GM18519 (cell line): ENCODE measurements at regions not wholly inside any gene's neighbourhood (a gene's known extent, or its start where the extent isn't known, plus 50 kb on each side); places are given as distances from the start of the nearest gene placed in this dataset.

ENCODE experiments used
- ATAC-seq: cut with Tn5 transposase; IDR thresholded peaks from one replicate; pipeline ENCODE4 v1.9.1; 2021; ENCODE audit warnings: mild to moderate bottlenecking, moderate library complexity; ENCODE audit not compliant: unreplicated experiment, low FRiP score

DNA sequence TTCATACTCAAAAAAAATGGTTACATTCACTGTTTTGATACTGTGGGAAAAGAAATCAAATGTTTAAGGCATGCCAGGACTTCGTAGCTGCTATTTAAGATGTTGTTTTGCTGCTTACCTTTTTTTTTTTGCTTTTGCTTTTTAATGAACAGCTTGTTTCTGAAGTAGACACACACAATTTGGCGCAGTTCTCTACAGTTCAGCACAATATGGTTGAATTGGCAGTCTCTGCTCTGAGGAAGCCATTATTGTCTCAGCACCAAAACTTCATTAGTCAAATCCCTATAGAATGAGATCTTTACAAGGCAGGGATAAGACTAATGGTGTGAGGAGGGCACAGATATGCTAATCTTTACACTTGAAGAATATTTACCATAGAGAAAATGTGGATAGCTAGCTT is 197.6 kb downstream of the SLITRK5 start:
- no peak for ATAC-seq

DNA sequence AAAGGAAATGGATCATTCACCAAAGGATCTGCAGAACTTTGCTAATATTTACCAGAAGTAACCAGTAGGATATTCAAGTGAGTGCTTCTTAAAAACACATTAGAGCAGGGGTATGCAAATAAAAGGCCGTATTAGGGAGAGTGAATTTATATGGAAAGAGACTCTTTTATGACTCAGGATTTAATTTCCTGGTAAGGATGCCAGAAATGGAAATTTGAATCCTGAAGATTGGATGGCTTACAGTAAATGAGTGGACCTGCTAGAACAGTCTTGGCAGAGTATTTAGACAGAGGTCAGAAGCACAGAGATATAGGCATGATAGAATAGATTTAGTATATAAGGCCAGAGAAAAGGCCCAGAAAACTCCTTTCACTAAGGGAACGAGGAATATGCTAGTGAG is 201.6 kb downstream of the SLITRK5 start:
- ATAC-seq = no peak

DNA sequence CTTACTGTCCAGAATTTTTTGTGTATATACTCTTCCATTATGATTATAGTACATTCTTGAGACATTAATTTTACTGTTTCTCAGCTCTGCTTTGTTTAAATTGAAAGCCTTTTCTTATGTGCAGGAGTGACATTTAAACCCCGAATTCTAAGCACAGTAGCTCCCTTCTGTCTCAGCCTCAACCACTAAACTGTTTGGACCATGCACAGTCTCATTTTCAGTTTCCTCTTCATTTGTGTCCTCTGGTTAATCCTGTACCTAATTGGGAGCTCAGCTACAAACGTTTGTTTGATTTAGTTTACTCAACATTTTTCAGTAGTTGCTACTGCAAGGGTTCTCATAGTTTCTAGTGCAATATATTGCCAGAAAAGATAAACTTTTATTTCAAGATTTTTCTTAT is 206.3 kb downstream of the SLITRK5 start:
- no peak for ATAC-seq

DNA sequence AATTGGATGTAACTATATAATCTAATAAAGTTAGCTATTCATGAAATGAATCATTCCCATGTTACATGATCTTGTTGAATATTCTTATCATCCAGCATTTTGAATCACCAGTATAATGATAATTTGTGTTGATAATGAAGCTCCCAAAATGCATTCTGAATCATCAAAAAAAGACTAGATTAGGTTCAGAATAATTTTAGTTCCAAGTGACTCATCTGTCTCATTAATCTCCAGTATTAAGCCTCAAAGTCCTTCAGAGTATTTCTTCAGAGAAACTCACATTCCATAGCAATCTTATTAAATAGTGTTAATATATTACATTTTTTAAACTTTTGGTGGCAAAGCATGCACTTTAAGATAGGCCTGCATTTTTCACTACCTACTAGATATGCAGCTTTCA is 207.5 kb downstream of the SLITRK5 start:
- ATAC-seq = no peak

DNA sequence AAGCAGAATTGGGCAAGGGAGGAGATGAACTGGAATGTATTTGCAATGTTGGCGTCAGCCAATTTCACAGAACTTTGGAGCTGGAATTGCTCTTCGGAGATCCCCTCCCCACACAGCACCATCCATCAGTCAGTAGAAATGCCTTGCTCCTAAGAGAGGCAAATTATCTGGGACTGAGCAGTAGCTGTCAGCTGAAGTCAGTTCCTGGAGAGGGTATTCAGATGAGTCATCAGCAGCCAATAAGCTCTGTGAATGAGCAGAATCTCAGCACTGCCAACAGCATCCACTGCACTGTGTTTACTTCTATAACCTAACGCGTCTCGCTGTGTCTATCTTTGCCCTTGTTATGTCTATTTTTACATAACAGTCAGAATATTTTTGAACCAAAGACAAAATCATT is 213.7 kb downstream of the SLITRK5 start:
- ATAC-seq = no peak

DNA sequence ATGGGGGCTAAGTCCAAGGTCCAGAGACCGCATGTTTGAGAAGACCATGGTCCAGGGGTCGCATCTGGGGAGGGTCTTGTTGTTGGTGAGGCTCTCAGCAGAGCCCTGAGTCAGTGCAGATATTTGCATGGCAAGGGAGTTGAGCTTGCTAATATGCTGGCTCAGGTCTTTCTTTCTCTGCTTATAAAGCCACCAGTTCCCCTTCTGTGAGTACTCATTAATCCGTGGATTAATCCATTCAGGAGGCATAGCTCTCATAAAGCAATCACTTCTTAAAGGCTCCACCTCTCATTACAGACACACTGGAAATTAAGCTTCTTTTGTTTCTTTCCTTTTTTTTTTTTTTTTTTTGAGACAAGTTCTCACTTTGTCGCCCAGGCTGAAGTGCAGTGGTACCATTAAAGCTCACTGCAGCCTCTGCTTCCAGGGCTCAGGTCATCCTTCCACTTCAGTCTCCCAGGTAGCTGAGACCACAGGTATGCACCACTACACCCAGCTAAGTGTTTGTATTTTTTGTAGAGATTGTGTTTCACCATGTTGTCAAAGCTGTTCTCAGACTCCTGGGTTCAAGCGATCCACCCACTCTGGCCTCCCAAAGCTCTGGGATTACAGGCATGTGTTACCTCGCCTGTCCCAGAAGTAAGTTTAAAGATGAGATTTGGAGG is 216.4 kb downstream of the SLITRK5 start:
- no peak for ATAC-seq

DNA sequence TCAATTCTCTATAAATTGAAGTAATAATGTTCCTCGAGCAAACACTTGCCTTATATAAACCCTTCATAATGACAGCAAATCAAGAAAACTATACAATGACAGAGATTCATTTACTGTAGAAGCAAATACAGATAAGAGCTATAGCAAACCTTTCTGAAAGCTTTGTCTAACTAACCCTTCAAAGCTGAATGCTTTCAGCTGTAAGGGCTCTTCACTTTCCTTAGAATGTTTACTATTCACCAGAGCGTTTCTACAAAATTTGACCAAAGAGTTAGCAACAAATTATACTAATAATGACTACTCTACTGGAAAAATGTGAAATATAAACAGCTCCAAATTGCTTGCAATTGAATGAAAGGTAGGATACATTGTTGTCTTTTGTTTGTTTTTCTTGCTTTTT is 218.1 kb downstream of the SLITRK5 start:
- no peak for ATAC-seq

DNA sequence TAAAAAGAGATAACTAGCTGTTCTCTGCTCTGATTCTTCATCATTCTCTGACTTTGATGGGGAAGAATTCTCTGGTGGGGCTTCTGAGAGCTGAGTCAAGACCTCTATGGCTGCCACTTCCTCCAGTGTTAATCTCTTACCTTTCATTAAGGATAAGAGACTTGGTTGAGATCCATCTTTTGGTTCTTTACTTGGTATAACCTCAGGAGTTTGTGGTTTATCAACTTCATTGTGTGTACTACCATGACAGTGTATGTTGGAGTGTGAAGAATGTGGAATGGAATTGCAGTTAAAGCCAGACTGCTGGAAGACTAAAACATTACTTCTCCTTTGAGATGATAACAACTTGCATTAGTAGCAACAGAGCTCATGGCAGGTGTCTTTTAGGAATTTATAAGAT is 222.0 kb downstream of the SLITRK5 start:
- ATAC-seq = no peak

DNA sequence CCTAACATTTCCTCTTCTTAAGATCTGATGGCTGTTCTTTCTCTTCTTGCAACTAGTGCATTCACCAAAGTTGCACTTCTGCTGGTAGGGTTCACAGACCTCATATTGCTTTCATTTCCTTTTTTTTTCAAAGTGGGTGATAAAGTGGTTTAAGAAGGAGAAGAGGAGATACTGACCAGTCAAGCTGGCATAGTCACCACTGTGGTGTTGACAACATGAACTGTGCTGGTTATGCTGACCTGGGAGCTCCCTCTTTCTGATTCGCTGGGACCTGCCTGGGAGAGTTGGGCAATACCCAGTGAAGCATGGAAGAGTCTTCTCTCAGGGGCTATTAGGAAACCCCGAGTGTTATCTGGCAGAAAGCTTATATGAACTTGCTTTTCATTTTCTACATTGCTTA is 222.9 kb downstream of the SLITRK5 start:
- ATAC-seq = no peak

DNA sequence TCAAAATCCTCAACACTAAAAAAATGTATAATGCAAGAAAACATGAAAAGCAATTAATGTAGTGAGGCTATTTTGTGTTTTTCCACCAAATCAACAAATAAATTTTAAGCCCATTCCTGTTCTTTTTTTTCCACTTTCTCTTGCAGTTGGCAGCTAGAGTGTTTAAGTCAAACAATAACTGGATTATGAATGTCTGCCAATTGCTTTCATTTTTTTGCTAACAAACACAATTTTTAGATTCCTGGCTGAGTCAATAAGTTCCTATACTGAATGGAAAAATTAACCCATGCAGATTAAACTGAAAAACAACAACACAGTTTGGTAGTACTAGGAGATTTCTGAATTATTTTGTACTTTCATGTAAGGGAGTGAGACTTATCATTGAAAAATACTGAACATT is 232.4 kb downstream of the SLITRK5 start:
- ATAC-seq = no peak

DNA sequence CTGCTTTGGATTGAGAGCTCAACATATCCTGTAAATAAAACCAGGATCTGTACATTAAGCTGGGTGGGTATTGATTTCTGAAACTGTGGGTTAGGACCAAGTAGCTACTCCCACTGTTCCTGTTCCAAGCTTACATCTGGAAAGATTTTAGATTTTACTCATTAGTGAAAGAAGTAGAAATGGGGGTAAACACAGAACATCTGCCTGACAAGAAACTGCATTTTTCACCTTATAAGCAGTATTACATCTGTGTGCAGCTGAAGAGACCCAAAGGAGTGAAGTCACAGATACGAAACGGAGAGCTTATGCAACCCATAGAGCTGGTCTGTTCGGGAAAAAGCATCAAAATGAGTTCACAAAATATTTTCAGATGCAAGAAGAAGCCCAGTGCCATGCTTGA is 235.2 kb downstream of the SLITRK5 start:
- ATAC-seq = no peak

DNA sequence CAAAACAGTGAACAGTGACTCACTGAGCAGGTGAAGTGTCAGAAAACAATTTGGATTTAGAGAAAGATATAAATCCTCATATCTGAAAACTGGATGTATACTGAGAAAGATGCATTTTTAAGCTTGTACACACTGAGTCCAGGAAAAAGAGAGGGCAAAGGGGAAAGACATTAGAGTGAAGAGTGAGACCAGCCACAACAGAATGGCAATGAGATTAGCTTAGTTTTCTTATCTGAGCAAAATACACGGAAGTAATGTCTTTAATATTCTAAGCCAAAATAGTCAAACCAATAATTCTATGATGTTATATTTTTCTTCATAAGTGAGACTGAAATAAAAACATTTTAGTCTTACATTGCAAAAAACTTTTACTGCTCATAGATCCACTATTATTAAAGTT is 236.0 kb downstream of the SLITRK5 start:
- ATAC-seq = no peak

DNA sequence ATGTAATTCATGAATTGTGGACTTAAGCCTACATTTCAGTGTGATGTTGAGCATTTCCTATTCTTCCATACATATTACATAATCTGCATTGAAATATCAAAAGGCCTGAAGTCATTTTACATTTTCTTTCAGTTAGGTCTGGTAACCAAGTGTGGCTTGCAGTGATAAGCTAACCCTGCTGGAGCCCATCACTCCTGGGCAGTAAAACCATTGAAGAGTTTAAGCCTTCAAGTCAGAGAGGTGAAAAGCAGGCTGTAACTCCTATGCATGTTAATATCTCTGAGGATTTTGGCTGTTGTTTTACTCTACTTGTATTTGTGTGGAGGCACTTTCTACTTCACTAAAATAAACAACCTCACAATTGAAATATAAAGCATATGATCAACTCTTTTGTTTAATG is 248.8 kb downstream of the SLITRK5 start:
- no peak for ATAC-seq

DNA sequence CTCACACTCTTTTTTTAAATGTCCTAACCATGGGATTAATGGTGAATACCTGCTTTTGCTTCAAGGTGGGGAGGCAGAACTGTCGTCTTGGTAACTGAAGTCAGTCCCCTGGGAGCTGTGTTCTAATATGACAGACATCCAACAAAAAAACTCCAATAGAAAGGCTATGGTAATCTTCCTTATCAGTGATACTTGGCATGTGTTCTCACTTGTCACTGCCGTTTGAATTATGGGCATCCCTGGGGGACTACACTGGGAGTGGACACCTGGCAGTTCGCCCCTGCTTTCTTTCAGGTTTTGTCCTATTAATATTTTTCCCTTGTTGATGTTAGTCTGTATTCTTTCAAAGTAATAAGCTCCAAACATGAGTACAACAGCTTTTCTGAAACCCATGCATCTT is 252.6 kb downstream of the SLITRK5 start:
- ATAC-seq = no peak

DNA sequence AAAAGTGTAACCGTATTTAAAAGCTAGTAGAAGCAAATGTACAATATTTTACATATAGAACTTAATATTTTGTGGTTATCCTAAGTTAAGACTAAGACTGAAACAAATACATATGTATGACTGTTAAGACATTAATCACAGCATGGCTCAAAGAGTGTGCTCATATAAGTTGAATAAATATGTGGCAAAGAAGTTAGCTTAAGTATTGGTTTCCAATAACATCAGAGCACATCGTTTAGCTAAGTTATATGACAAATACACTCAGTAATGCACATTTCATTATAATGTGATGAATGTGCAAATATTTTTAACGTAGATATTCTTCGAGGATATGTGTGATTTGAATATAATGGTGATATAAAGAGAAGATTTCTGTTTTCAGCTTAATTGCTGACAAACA is 253.8 kb downstream of the SLITRK5 start:
- no peak for ATAC-seq

DNA sequence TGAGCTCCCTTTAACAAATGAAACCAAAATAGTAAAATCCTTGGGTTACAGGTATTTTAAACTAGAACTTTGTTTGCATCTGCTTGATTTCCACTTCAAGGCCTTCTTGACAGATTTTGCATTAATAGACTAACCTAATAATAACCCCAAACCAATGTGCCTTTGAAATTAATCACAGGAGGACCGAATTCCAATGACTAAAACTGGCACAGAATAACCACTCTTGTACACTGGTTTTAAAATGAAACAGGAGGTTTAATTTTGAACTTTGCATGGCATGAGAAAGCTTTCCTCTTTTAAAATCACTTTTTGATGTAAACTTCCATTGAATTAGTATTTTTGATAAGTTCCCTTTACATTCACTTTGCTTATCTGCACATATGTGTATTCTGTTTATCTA is 269.6 kb downstream of the SLITRK5 start:
- ATAC-seq = no peak

DNA sequence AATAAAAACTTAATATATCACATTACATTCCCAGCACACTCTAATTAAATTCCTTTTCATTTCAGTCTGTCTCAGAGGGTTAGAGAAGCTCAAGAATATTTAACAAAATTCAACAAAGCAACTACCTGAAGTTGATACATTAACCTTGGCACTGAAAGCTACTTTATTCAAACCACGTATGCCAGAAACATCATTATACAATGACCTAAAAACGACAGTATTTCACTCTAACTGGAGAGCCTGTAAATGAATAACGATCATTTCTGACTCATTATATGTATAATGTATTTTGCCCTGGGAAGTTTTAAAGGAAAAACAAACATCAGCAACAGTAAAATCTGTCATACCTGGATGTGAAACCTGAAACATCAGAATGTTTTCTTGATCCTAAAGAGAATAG is 270.1 kb downstream of the SLITRK5 start:
- no peak for ATAC-seq

DNA sequence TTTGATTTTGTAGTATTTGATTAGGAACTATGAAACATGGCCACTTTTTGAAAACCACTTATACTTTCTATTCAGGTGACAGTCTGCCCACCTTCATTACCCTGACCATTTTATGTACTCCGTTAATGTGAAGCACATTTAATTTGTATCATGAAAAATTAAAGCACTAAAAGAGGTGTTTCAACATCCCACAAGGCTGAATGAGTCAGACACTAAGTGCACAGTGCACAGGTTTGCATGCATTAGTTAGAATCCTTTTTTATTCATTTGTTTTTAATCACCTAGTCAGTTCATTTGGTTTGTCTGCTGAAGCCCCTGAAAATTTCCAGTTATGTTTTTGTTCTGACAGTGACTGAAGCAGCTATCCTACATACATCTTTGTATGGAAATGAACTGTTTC is 271.0 kb downstream of the SLITRK5 start:
- no peak for ATAC-seq

DNA sequence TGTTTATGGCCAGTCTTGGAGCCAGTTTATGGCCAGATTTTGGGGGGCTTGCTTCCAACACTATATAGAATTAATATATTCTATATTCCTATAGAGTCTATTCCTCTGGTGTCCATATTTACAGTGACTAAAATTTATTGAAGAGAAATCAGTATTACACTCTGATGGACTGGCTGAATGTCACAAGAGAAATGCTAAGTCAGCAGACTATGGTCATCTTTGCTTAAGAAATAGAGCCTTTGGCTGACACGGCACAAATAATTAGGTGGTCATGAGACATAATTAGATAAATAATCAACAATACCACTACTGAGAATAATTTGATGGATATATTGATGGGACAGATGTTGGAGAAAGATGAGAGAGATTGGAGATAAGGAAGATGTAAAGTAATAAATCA is 272.9 kb downstream of the SLITRK5 start:
- ATAC-seq = no peak

DNA sequence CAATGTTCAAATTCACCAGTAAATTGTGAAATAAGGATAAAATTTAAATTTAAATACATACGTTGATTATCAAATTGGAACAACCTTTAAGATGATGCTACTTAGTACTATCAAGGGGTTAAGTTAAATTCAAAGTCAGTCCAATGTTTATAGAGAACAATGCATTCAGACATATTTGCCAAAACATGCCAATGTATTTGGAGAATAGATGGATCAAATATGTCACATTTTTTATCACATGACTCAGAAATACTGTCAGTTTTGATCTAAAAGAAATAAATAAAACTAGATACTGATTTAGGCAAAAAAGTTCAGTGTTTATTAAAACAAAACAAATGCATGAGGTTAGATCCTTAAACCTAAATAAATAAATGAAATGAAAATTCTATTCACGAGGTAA is 281.2 kb downstream of the SLITRK5 start:
- no peak for ATAC-seq

DNA sequence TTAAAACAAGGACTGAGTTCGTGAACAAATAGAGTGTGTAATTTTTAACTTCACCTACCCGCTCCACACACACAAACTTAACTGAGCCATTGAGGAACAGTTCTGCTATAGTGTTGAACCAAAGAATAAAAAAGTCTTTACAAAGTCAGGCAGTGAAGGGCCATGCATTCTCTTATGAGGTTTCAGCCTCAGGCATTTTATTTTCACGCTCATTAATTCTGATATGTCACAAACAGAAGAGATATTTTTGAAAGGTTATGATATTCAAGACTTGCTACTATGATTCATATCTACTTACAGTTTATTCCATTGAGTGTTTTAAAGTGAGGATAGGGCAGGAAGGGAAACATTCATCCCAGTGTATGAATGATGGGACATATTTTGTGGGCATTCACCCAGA is 282.2 kb downstream of the SLITRK5 start:
- ATAC-seq = no peak

DNA sequence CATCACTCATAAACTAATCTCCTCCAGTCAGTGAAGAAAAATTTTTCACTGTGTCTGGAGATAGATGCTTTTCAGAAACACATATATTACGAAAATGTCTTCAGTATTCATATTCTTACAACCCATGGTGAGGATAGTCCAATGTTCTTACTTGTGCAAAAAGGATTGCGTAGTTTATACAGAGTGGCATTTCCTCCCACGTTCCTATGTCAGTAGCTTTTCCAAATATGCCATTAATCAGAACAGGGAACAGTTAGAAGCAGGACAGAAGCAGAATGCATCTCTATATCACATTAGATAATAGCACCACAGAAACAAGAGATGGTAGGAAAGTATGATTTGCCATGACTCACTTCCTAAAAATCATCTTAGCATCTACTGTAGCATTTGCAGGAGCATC is 282.9 kb downstream of the SLITRK5 start:
- no peak for ATAC-seq

DNA sequence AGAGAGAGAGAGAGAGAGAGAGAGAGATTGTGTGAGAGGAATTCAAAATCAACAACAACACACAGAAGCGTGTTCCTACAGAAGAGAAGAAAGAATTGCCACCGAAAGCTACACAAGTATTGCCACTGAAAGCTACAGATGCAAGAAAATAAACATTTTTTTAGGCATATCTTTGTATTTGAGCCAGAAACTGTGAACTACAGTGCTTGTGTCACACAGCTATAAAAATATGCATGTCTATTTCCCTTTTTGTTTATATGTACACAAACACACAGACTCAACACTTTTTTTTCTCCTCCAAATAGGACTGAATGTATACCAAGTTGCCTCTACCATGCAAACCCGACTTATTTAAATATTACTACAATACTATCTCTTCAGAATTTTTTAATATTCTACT is 290.4 kb downstream of the SLITRK5 start:
- no peak for ATAC-seq
